ENCODE measurements at regions not wholly inside any gene's neighbourhood (a gene's known extent, or its start where the extent isn't known, plus 50 kb on each side); places are given as distances from the start of the nearest gene placed in this dataset.

DNA sequence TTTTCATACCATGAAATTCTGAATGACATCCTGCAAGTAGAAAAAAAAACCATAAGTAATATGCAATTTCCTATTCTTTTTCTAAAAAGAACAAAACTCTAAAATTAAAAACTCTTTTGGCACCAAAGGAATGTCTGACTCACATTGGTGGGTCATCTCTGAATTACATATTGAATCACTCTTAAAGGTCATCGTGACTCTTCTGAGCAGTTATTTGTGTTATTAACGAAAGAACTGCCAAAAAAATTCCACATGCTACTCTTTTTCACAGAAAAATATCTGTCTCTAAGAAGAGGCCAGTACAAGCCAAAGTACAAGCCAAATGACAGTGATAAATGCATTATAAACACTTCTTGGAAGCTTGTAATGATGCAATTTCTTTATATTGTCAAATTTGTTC is 282.2 kb downstream of the GUCY2F start:
- TF ChIP-seq EZH2 (IDR thresholded peaks at IDR 0.05; ENCODE audit: insufficient read depth, poor library complexity, severe bottlenecking) (no peak), EZH2phosphoT487 (IDR thresholded peaks at IDR 0.05; ENCODE audit: insufficient read depth, low read depth) (no peak)

Data from GM23248 (cell line).